ENCODE measurements at regions not wholly inside any gene's neighbourhood (a gene's known extent, or its start where the extent isn't known, plus 50 kb on each side); places are given as distances from the start of the nearest gene placed in this dataset.

DNA sequence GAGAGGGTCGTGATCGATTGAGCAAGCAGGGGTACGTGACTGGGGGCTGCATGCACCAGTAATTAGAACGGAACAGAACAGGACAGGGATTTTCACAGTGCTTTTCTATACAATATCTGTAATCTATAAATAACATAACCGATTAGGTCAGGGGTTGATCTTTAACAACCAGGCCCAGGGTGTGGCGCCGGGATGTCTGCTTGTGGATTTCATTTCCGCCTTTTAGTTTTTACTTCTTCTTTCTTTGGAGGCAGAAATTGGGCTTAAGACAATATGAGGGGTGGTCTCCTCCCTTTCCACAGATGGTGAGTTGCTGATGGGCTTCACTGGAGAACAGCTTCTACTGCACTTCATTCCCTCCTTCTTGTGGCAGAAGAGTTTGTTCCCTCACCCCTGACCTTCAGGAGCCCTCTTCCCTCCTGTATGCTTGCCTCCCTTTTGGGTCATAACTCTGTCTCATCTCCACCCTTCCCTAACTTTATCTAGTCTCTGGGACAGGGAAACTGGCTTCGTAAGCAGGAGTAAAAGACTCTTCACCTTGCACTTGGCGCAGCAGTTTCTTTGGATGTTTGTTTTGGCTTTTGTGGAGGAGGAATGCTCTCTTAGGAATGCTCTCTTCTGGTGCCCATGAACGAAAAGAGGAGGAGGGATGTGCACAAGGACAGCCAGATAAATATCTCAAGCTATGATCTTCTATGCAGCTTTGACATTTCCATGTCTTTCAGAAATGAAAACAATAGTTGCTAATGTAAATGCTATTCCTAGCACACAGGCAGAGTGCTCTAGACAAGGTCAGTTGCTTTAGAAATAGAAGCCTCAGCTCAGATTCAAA lies 139.8 kb upstream of the RPS23 start:
- no peak for DNase-seq

DNA sequence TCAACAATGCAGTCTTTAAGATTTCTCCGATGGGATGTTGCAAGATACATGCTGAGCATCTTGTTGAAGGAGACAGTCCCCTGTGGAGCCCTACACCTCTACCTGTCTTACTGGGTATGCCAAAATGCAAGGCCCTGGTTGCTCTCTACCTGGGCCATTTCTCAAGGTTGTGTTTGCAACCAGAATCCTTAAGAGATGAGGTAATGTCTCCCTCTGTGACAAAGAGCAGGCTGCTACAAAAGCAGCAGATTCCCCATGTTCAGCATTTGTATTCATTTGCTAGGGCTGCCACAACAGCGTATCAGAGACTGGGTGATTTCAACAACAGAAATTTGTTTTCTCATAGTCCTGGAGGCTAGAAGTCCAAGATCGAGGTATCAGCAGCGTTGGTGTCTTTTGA lies 138.4 kb upstream of the RPS23 start:
- DNase-seq, result no peak

DNA sequence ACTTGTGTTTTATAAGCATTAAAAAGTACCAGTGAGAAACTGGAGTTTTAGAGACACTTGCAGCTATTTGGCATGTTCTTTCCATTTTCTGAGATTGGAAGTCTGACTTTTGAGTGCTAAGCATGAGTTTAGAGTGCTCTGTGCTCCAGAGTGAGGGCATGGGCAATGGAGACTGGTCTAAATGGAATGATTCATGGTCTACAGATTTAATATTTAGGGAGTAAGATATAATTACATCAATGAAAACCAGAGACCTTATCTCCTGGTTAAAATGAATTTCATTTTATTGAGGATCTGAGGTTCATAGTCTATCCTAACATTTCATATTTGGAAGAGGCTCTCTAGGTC lies 135.9 kb upstream of the RPS23 start:
- DNase-seq, result no peak

DNA sequence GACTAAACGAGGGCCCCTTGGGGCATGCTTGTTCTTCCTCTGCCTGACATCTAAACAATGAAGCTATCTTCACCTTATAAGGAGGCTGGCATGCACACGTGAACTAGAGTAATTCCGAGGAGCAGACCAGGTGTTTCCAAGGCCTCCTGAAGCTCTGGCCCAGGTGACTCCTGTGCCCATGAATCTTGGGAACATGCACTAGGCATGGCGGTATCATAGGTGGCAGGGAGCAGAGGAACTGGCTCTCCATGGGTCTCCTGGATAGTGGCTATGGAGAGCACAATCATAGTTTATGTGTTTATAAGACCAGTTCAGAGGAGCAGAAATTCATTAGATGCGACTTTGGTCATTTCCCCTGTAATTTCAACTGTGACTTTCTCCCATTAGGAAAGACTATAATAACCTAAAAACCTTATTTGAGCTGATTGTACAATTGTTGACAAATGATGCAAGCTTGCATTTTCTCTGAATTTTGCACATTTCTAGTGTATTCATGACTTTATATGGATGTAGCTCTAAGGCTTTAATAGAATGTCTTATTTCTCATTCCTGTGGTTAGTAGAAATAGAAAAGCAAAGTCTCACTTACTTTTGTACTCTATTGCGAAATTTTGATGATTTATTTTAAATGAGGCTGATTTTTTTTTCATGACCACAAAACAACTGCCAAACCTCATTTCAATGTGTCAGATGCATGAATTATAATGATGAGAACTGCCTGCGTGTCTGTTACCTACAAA lies 135.3 kb upstream of the RPS23 start:
- DNase-seq, result no peak

DNA sequence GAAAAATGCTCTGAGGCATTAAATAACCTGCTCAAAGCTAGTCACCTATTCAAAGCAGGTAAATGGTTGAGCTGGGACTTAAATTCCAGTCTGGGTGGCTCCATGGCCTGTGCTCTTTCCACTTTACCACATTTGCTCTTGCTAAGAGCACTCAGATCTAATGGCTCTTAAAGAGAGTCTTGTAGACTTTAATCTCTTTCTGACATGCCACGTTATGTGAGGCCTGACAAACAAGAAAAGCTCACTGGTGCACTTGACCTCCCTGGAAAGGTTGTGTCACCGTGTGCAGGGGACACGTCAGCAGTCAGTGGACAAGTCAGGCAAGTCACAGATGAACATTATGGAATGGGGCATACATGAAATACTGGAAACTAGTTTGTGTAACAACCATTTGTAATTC lies 129.9 kb upstream of the RPS23 start:
- no peak for DNase-seq

DNA sequence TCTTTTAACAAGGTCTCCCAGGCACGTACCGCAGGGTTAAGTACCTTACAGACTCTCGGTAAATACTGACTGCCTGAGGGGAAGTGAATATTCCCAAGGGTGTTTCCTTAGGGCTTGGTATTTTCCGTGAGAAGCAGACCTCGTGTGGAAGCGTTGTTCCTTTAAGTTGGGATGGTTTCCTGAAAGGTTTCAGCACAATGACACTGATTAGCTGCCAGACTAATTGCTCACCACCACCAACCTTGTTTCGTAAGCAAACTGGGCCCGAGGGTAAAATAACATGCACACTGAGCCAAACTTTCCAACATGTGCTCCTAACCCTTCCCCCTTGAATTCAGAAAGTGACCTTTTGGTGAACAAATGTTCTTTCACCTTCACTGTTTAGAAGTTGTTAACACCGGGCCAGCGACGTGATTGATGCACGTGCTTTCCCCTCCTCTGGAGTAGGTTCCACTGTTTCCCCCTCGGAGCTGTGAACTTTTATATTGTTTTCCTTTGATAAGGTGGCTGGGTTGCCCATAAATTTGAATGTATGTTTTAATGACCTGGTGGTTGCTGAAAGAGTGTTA lies 128.1 kb upstream of the RPS23 start:
- no peak for DNase-seq

DNA sequence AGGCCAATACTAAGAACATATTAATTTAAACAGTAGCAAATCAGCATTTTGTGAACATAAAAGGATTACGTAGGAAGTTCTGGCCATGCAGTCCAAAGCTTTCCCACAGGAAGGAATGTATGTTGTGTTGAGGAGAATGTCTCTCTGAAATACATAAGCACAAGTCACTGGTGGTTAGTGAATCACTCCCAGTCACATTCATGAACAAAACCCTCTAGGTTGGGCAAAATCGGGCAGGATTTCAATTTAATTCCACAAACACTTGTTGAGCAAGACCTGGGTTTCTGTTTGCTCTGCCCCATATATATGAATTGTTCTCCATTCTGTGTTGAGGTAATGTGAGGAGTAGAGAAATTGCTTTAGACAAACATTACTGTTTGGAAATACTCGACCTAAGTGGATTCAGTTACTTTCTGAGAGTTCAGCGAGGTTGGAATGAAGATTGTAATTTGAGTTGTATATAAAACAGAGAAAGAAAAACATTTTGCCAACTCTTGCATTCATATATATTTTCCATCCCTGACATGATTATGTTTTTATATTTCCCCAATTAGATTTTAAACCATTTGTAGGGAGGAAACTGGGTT lies 127.6 kb upstream of the RPS23 start:
- DNase-seq, result no peak

DNA sequence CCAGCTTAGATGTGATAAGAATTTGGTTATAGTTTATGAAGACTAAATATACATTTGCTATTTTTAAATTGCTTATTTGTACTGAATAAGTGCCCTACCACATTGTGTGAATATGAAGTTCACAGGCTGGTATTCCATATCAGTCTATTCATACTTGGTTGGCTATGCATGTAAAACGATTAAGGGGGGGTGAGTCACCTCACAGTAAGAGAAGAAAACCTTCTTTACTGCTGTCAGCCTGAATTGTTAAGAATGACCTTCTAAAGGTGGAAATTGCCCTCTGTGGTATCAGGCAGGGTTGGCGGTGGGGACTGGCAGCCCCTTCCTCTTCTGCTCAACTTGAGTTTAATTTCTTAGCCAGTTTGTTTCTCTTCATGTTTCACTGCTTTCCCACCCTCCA lies 127.0 kb upstream of the RPS23 start:
- no peak for DNase-seq

DNA sequence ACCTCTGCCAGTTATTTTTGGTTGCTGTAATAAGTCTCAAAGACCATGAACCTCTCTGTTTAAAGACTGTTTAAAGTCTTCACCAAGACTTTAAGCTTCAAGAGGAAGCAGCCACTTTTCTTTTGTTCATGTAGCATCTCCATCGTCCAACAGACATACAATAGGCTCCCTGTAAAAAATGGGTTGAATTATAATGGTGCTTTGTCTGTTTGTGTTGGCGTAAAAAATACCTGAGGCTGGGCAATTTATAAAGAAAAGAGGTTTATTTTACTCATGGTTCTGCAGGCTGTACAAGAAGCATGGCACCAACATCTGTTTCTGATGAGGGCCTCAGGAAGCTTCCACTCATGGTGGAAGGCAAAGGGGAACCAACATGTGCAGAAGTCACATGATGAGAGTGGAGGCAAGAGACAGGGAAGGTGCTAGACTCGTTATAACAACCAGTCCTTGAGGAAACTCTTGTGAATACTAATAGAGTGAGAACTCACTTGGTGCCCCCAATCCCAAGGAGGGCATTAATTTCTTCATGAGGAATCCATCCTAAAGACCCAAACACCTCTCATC lies 126.3 kb upstream of the RPS23 start:
- DNase-seq, result no peak

DNA sequence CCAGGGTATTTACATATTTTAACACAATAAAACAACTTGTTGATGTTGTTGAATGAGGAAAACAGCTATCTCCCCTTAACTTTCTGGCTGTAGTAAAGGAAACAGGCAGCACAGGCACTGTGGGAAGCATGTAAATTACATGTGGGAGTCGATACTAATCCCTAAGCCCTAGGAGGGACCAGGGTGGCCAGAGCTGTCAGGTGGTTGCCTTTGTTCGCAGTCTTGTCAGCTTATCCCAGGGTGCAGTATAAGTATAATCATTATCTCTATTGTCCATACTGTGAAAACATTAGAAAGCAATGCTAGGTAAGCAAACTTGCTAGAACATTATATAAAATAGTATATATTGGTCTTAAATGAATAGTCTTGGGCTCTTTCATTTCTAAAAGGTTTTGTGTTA lies 125.6 kb upstream of the RPS23 start:
- no peak for DNase-seq

DNA sequence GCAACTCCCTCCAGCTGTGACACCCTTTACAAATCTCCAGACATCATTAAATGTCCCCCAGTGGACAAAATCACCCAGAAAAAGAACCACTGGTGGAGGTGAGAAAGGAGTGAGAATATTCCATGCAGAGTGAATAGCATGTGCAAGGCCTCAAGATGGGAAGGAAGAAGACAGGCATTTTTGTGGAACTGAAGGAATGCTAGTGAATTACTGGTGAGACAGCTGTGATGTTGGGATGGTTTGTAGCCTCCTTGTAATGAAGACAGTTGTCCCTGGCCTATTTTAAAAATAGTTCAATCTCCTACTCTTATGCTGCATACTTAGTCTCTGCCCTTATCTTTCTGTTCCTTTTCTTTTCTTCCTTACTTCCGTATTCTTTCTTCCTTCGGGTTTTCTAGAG lies 124.9 kb upstream of the RPS23 start:
- no peak for DNase-seq

DNA sequence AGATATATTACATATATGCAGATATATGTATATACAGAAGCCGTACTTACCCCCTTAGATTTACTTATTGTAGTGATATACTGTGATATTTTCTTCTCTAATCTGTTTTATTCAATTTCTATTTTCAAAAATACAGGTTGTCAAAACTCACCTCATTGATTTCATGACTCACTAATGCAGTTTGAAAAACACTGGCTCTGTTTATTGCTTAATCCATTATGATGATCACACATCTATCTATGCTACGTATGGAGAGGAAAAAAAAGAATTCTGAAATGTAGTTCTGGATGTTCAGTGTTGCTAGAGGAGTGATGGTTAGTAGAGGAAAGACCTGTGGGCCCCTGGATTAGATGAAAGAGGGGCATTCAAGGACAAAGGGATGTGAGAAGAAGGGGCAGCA lies 121.0 kb upstream of the RPS23 start:
- DNase-seq, result no peak

DNA sequence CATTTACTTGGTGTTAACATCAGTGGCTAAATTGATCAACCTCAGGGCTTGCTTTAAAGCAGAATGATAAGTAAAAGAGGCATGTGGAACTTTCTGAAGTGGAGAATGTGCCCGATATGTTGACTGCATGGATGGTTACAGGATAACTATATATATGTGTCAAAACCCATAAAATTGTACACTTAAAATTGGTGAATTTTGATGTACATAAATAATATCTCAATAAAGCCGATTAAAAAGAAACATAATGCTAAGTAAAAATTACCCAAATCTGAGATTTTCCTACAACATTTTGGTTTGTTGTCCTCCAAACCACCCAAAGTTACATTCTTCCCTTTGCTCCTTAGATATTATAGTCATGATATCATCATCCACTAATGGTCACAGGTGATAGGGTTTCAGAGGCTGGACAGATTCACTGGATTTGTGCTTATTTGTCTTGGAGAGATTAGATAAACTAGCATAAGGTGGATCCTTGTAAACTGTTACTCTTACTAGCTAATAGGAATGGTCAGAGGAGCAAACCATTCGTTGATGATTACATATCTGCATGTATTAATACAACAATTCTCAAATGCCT lies 119.7 kb upstream of the RPS23 start:
- DNase-seq, result no peak

DNA sequence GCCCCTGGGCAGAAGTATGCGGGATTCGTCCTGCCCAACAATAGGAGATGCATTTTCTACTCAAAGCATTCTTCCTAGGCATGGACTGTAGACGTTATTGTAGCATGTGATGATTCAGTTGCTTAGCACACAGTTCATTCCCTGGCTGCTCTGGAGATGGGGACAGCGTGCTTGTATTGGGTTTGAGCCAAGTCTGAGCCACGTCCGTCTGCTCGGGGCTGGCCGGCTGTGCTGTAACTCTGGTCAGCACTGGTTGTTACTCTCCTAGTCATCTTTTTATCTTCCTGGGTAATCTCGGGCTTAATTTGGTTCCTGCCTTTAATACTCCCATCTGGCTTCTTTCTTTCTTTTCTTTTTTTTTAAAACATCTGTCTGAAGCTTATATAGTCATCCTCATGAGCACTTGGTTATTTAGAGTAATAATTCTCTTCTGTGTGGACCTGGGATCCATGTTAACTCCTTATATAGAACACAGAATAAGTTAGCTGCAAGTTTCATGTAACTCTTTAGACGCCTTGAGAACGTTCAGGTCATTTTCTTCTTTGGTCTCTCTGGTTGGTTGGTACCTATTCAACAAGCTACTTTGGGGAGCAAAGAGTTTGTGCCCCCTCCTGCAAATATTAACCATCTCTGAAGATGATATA lies 118.8 kb upstream of the RPS23 start:
- no peak for DNase-seq

DNA sequence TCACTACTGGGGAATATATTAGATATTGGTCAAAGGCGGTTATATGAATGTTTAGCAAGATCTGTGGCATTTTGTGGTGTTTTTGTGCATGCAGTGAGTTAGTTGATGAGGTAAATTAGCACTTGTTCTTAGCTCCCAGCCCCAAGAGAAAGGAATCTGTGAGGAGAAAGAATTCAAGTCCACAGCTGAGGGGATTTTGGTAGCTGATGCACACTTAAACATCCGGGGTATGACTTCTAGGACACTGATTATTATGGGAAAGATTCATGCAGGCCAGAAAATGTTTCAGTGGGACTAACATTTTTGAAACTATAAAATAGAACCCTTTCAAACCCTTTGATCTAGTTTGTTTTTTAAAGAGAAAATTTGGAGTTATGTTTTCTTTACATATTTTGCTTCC lies 118.2 kb upstream of the RPS23 start:
- no peak for DNase-seq

DNA sequence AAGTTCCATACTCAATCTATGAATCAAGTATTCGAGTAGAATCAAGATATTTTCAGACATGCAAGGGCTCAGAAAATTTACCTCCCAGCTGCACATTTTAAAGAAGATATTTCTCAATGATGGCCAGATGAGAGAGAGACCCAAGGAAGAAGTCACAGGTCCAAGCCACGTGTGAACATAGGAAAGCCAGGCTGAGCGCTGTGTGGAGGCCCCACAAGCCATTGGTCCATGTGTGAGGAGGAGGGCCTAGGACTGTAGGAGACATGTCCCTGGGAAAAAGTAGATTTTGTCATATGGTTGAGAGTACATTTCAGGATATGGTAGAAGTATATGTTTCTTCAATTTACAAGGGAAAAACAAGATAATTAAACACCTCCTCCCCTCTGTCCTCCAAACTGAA lies 115.8 kb upstream of the RPS23 start:
- DNase-seq, result no peak

DNA sequence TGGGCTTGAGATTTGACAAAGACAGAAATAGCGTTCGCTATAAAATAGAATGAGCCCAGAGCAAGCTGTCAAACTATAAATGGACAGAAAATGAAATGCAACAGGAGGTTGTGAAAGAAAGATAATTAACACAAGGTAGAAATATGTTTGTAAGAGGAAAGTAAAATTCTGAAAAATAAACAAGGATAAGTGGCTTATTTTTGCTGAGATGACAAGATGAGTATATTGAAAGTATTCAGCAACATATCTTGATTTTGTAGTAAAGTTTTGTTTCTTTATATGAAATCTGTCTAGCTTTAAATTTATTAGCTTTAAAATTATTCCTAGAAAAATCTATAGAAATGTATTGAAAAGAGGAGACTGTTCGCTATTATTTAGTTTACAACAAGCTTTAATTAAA lies 111.9 kb upstream of the RPS23 start:
- no peak for DNase-seq

DNA sequence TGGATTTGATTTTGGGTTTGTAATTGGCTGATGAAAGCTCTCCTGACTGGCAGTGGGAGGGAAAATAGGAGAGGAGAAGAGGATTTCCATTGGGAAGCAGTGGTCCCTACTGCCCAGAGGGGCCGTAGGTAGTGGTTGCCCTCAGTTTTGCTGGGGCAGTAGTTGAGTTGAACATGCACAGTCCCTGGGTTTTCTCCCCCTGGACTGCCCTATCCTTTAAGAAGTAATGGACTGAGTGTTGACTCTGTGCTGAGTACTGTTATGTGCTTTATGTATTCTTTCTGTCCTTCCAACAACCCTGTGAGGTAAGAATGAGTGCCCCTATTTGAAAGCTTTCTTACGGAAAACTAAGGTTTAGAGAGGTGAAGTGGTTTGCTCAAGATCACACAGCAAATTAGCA lies 111.2 kb upstream of the RPS23 start:
- no peak for DNase-seq

DNA sequence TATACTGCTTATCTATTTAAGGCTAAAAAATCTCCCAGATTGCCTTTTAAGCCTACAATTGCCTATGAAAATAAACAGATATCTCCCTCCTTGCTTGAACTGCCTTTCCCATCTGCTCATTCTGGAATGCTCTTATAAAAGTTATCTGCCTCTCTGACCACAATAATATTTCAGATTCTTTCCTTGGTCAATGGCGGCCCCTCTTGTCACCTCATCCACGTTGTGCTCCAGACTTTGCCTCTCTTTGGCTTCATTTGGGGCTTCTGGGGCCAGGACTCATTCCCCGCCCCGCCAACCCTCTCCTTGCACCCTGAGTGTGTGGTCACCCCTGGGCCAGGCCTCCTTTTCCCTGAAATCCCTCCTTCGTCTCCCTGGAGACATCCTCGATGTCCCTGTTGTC lies 110.0 kb upstream of the RPS23 start:
- no peak for DNase-seq

DNA sequence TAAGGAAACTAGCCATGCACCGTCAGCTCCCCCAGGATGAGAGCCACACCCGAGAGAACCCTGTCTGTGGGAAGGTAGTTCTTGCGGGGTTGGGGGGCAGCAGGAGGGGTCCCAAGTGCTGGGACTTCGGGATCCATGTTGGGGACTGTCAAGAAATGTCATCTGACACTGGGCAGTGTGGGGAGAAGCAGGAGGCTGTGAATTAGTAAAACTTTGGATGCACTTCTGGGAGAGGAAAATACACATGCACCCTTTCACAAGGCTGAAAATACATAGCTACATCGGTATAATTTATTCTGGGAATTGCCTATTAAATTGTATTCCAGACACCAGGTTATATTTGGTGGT lies 109.6 kb upstream of the RPS23 start:
- no peak for DNase-seq

DNA sequence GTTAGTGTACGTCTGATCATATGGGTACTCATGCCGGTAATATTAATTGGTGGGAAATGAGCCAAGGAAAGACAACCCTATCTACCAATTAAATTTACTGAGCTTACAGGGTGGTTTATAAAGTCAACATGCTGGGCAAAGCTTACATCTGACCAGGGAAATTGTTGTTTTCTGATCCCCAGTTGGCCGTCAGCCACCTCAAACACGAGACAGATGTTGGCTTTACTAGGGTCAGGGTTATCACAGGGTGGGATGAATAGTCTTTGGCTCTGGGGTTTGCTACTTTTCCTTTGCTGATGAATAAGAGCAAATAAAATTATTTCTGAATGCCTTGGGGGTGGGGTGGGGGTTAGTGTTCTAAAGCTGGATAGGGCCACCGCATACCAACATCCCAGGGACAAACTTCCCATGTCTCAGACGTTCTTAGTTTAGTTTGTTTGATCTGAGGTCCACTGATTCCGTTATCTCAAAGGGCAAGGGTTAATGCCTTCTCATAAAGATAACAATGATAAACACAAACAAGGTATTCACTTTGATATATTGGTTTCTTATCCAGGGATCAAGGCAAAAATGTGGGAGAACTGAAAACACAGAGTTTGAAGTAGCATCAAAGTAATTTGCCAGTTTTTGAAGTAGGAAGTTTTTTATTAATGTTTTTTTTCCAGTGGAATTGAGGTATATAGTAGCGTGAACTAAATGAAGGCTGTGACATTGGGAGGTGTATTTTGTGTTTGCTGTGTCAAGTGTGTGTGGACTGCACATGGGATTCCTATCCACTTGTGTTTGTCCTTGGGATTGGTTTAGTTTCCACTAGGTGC lies 109.1 kb upstream of the RPS23 start:
- no peak for DNase-seq

DNA sequence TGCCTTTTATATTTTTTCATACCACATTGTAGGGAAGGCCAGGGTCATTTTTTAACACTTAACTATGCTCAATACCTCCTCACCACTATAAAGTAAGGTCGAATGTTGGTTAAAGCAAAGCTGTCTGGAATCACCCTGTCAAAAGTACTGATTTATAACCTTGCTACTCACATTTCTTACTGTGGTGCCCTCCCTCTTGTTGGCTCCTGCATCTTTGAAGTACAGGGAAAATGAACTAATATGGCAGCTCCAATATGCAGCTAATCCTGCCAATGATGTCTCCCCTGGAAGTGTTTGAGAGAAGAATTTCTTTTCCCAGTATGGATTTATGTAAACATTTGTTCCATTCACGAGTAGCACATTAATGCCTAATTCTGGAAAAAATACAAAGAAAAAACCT lies 108.4 kb upstream of the RPS23 start:
- no peak for DNase-seq
